OCI-LY7 (cell line): ENCODE measurements at regions not wholly inside any gene's neighbourhood (a gene's known extent, or its start where the extent isn't known, plus 50 kb on each side); places are given as distances from the start of the nearest gene placed in this dataset.
"Not testable (repeated sequence)": the region's sequence is repeated elsewhere in the genome, so short reads cannot be mapped to it uniquely, and the experiment has no call there.

Experiments
- BruUV-seq: library from RNA; stranded (reverse); fragments of 400-500 nt; replicated peaks from 2 replicates; lab custom pipeline; 2021; lab: Mats Ljungman, UMichigan
- CTCF ChIA-PET: fragments of 300-600 bp; sonication (Branson Sonifier 250); formaldehyde crosslinking; loops from one replicate; lab custom pipeline; 2022; ENCODE audit warnings: antibody characterized with exemption; ENCODE audit not compliant: unreplicated experiment; lab: Charles Lee
- POLR2A ChIA-PET: fragments of 300-600 bp; sonication (Branson Sonifier 250); formaldehyde crosslinking; loops from one replicate; lab custom pipeline; 2022; ENCODE audit warnings: antibody characterized with exemption; lab: Charles Lee
- DNase-seq: peaks from one replicate; pipeline ENCODE4 v3.0.0-alpha.2; 2015; ENCODE audit warnings: low spot score
- H2AFZ ChIP-seq: fragments of 200-600 bp; sonication (generic), shearing (Covaris generic); 2 replicates; pipeline ENCODE4 v1.6.1; 2014; ENCODE audit warnings: mild to moderate bottlenecking, antibody characterized with exemption, low read length, moderate library complexity
- H3K27ac ChIP-seq: fragments of 200-600 bp; sonication (generic); 2 replicates; pipeline ENCODE4 v1.5.1; 2014; ENCODE audit warnings: mixed run types, low read depth, mild to moderate bottlenecking, moderate library complexity, low read length, inconsistent platforms; ENCODE audit not compliant: poor library complexity, severe bottlenecking
- H3K36me3 ChIP-seq: fragments of 200-600 bp; sonication (generic); 2 replicates; pipeline ENCODE4 v1.6.1; 2014; ENCODE audit warnings: mild to moderate bottlenecking, antibody characterized with exemption, low read length, moderate library complexity, mixed read lengths; ENCODE audit not compliant: insufficient read depth
- H3K4me1 ChIP-seq: fragments of 200-600 bp; sonication (generic); 2 replicates; pipeline ENCODE4 v1.5.1; 2014; ENCODE audit warnings: mild to moderate bottlenecking, low read length; ENCODE audit not compliant: insufficient read depth, poor library complexity, severe bottlenecking
- H3K4me2 ChIP-seq: fragments of 200-600 bp; sonication (generic); 2 replicates; pipeline ENCODE4 v1.6.1; 2014; ENCODE audit warnings: mild to moderate bottlenecking, low read length
- H3K4me3 ChIP-seq: fragments of 200-600 bp; sonication (generic); 2 replicates; pipeline ENCODE4 v1.5.1; 2014; ENCODE audit warnings: mild to moderate bottlenecking, low read depth, low read length; ENCODE audit not compliant: poor library complexity, severe bottlenecking
- H3K79me2 ChIP-seq: fragments of 200-600 bp; sonication (generic); 2 replicates; pipeline ENCODE4 v1.6.1; 2016; ENCODE audit warnings: low read depth, mild to moderate bottlenecking, low read length, moderate library complexity, mixed read lengths; ENCODE audit not compliant: insufficient read depth
- H3K9me2 ChIP-seq: fragments of 200-600 bp; sonication (generic); 2 replicates; pipeline ENCODE4 v1.6.1; 2016; ENCODE audit warnings: mild to moderate bottlenecking, low read length, mixed read lengths; ENCODE audit not compliant: insufficient read depth
- H3K9me3 ChIP-seq: fragments of 200-600 bp; sonication (generic); 2 replicates; pipeline ENCODE4 v1.6.1; 2014; ENCODE audit warnings: mild to moderate bottlenecking, mixed run types, low read length, mixed read lengths
- H4K20me1 ChIP-seq: fragments of 200-600 bp; sonication (generic); 2 replicates; pipeline ENCODE4 v1.6.1; 2014; ENCODE audit warnings: mild to moderate bottlenecking, antibody characterized with exemption, low read length, moderate library complexity, mixed read lengths; ENCODE audit not compliant: insufficient read depth
- CTCF ChIP-seq: fragments of 200-600 bp; sonication (generic); conservative IDR thresholded peaks from 2 replicates; pipeline ENCODE4 v1.5.1; 2014; ENCODE audit warnings: mild to moderate bottlenecking, antibody characterized with exemption, low read length, moderate library complexity, mixed read lengths
- EZH2phosphoT487 ChIP-seq: fragments of 200-600 bp; sonication (generic); IDR thresholded peaks from 2 replicates; pipeline ENCODE4 v1.6.1; 2018; ENCODE audit warnings: low read depth, borderline replicate concordance, mild to moderate bottlenecking, mixed run types, antibody characterized with exemption, low read length, moderate library complexity, mixed read lengths
- intact Hi-C: fragments of 100-400 bp; cut with micrococcal nuclease; formaldehyde crosslinking; loops from one replicate; pipeline ENCODE4 v1.10.0; 2022; ENCODE audit not compliant: unreplicated experiment

GRCh38 chr9:118693645-118694044 is 675.6 kb downstream of the BRINP1 start:
- Histone ChIP-seq H3K4me2 (no peak overlapping the region), H3K4me3 (no peak overlapping the region), H3K9me2 (no peaks in the 10 kb centered on the region), H3K36me3 (no peaks in the 10 kb centered on the region), H3K9me3 (no peaks in the 10 kb centered on the region), H3K27ac (no peak overlapping the region), H3K4me1 (no peaks in the 10 kb centered on the region), H4K20me1 (no peaks in the 10 kb centered on the region), H3K79me2 (no peaks in the 10 kb centered on the region), H2AFZ (no peak overlapping the region)
- intact Hi-C loops = no loop called here
- no TSS peak for BruUV-seq
- ChIA-PET CTCF (no interaction called here), POLR2A (no interaction called here)
- TF ChIP-seq EZH2phosphoT487 = no peak
- TF ChIP-seq CTCF = no peak
- DNase-seq = no peak

GRCh38 chr9:118695249-118695648 is 674.0 kb downstream of the BRINP1 start:
- DNase-seq, intact Hi-C loops, H3K79me2 ChIP-seq, H3K4me1 ChIP-seq, H3K36me3 ChIP-seq, H2AFZ ChIP-seq, H4K20me1 ChIP-seq, H3K9me2 ChIP-seq, H3K4me3 ChIP-seq, H3K9me3 ChIP-seq, BruUV-seq, H3K4me2 ChIP-seq, POLR2A ChIA-PET, CTCF ChIA-PET, H3K27ac ChIP-seq: not testable (repeated sequence)

GRCh38 chr9:118701985-118702384 is 667.2 kb downstream of the BRINP1 start:
- Histone ChIP-seq H3K4me1 (no peaks in the 10 kb centered on the region), H3K9me2 (no peaks in the 10 kb centered on the region), H3K4me3 (no peak overlapping the region), H3K79me2 (no peaks in the 10 kb centered on the region), H3K4me2 (no peak overlapping the region), H2AFZ (no peak overlapping the region), H4K20me1 (no peaks in the 10 kb centered on the region), H3K36me3 (no peaks in the 10 kb centered on the region), H3K9me3 (no peaks in the 10 kb centered on the region), H3K27ac (no peak overlapping the region)
- ChIA-PET CTCF (no interaction called here), POLR2A (no interaction called here)
- BruUV-seq = no TSS peak
- DNase-seq = no peak
- intact Hi-C loops = no loop called here
- TF ChIP-seq EZH2phosphoT487 (no peak), CTCF (no peak)
